ENCODE measurements at regions not wholly inside any gene's neighbourhood (a gene's known extent, or its start where the extent isn't known, plus 50 kb on each side); places are given as distances from the start of the nearest gene placed in this dataset.

GRCh38 chr21:19198801-19199200, 795.2 kb upstream of the TMPRSS15 start:
- TF ChIP-seq CTCF (IDR thresholded peaks at IDR 0.05) (no peak), POLR2AphosphoS5 (IDR thresholded peaks at IDR 0.05) (no peak), EP300 (IDR thresholded peaks at IDR 0.05) (no peak), POLR2A (IDR thresholded peaks at IDR 0.05) (no peak)

Data from gastroesophageal sphincter (tissue), 3 donors.